ENCODE measurements at regions not wholly inside any gene's neighbourhood (a gene's known extent, or its start where the extent isn't known, plus 50 kb on each side); places are given as distances from the start of the nearest gene placed in this dataset.

DNA sequence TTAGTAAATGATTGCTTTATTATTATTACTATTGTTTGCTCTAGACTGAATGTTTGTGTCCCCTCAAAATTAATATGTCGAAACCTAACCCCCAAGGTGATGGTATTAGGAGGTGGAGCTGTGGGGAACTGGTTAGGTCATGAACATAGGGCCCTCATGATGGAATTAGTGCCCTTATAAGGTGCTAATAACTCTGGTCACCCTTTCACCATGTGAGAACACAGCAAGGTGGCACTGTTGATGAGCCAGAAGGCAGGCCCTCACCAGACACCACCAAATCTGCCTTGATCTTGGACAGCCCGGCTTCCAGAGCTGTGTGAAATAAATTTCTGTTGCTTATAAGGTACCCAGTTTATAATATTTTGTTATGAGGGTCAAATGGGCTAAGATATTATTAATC lies 95.8 kb downstream of the BDNF start:
- no peaks in the 10 kb centered on the region for H3K36me3 ChIP-seq (replicated peaks; ENCODE audit: control insufficient read depth, insufficient read depth, low read length)
- H3K4me3 ChIP-seq (ENCODE audit: insufficient read depth, low read depth, low read length) = no peak overlapping the region
- H3K27me3 ChIP-seq (ENCODE audit: control insufficient read depth, insufficient read depth, low read length) = no peaks in the 10 kb centered on the region
- no peak for DNase-seq

DNA sequence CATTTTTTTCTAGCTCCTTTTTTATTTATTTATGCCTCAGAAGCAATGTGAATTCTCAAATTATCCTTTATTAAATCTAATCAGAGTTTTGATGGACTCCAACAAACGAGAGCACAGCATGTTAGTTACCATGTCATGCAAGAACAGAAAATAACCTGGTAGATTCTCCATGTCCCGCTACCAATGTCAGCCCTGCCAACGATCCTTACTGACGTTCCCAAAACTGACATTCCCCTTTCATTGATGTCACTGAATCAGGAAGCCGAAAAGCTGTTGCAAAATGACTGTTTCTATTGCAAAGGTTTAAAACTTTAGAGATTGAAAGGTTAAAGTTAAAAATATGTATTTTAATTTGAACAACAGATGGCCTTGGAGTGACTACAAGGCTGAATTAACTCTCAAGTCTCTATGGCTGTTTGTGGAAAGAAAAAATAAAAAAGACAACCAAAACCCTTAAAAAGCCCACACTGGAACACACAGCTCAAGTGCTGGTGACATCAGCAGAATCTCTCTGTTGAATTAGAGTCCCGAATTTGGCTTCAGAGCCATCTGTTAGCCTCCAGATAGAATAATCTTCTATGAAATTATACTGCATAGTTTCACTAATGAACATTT lies 96.8 kb downstream of the BDNF start:
- Histone ChIP-seq H3K27me3 (ENCODE audit: control insufficient read depth, insufficient read depth, low read length) (no peaks in the 10 kb centered on the region), H3K36me3 (replicated peaks; ENCODE audit: control insufficient read depth, insufficient read depth, low read length) (no peaks in the 10 kb centered on the region), H3K4me3 (ENCODE audit: insufficient read depth, low read depth, low read length) (no peak overlapping the region)
- no peak for DNase-seq

DNA sequence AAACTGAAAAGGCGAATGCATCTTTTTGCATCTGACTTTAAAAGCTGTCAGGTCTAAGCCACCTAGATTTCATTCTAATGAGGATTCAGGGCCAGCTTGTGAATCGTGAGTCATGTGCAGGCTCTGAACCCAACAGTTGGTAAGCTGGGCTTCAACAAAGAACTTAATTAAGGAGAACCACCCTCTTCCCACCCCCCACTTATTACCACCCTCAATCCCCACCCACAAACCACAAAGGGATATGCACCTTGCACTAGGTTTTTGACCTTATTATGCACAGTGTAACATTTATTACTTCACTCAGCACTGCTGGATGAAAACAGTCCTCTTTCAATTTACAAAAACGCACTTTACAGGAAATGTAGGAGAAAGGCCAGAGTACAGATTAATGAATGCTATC lies 94.1 kb upstream of the LIN7C start:
- Histone ChIP-seq H3K27me3 (ENCODE audit: control insufficient read depth, insufficient read depth, low read length) (no peaks in the 10 kb centered on the region), H3K4me3 (ENCODE audit: insufficient read depth, low read depth, low read length) (no peak overlapping the region), H3K36me3 (replicated peaks; ENCODE audit: control insufficient read depth, insufficient read depth, low read length) (no peaks in the 10 kb centered on the region)
- DNase-seq = no peak

DNA sequence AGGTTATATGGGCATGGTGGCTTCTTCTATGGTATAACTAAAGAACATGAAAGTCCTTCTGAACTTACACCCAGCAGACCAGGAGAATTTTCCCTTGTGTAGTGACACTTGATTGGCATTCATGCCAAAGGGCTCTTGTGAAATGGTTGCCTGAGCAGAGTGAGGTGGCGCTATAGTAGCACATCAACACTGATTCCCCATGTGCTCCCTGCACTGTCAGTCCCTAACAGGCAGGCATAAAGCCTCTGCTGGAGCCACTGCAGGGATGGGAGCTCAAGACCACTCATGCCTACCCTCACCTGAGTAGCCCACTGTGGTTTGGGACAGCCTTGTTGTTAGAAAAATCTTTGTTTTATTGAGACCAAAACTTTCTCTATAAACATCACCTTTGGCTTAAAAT lies 92.6 kb upstream of the LIN7C start:
- no peaks in the 10 kb centered on the region for H3K36me3 ChIP-seq (replicated peaks; ENCODE audit: control insufficient read depth, insufficient read depth, low read length)
- peak; percentile 1 for DNase-seq
- no peak overlapping the region for H3K4me3 ChIP-seq (ENCODE audit: insufficient read depth, low read depth, low read length)
- H3K27me3 ChIP-seq (ENCODE audit: control insufficient read depth, insufficient read depth, low read length) = no peaks in the 10 kb centered on the region

DNA sequence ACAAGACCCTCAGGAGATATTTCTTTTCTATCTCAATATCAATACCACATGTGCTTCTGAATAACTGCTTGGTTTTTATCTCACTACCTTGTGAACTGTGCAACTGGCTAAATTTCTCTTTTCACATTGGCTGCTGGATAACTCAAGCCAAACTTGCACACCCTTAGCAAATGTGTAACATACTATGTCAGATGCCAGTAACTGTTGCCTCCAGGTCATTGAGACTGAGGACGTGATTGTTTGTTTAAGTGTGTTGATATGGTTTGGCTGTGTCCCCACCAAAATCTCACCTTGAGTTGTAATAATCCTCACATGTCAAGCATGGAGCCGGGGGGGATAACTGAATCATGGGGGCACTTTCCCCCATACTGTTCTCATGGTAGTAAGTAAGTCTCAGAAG lies 90.2 kb upstream of the LIN7C start:
- no peaks in the 10 kb centered on the region for H3K36me3 ChIP-seq (replicated peaks; ENCODE audit: control insufficient read depth, insufficient read depth, low read length)
- DNase-seq = no peak
- H3K4me3 ChIP-seq (ENCODE audit: insufficient read depth, low read depth, low read length) = no peak overlapping the region
- no peaks in the 10 kb centered on the region for H3K27me3 ChIP-seq (ENCODE audit: control insufficient read depth, insufficient read depth, low read length)

DNA sequence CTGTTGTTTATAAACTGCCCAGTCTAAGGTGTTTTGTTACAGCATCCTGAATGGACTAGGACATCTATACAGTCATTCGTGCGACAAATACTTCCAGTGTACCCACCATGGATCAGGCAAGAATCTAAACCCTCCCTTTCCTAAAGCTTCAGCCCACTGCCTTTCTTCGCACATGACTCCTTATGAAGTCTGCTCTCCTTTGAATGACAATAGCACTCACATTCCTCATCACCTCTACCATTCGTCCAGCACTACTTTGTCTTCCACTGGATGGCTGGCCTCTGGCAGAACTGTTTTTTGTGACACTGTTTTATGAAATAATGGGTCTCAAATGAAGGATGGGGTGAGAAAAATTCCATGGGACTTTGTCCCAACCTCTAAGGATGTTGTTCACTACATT lies 89.8 kb upstream of the LIN7C start:
- Histone ChIP-seq H3K27me3 (ENCODE audit: control insufficient read depth, insufficient read depth, low read length) (no peaks in the 10 kb centered on the region), H3K4me3 (ENCODE audit: insufficient read depth, low read depth, low read length) (no peak overlapping the region), H3K36me3 (replicated peaks; ENCODE audit: control insufficient read depth, insufficient read depth, low read length) (no peaks in the 10 kb centered on the region)
- peak; percentile 2 for DNase-seq

DNA sequence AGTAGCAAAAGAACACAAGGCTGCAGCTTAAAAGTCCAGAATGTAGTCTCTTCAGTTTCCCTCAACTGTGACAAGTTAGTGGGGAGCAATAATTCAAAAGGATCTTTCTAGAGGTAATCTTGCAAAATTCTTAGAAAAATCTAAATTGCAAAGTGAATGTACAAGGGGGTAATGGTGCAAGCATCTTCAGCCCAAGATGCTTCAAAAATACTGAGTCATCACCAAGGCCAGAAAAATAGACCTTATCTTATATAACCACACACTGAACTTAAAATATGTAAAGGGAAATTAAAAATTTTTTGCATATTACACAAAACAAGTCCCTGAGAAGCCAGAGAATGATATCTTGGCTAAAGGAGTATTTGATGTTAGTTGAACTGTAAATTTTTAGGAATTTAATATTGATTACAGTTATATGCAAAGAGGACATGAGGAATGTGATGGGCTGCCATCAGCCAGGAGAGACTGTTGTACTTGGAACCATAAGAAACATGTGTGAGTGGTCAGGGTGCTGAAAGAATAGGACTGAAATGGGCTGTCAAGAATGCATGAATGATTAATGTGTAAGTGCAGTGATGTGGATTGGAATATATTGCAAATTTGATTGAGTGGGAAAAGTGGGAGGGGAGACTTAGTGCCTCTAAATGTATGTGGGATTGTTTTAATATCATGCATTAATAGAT lies 85.7 kb upstream of the LIN7C start:
- H3K4me3 ChIP-seq (ENCODE audit: insufficient read depth, low read depth, low read length) = no peak overlapping the region
- H3K27me3 ChIP-seq (ENCODE audit: control insufficient read depth, insufficient read depth, low read length) = no peaks in the 10 kb centered on the region
- no peak for DNase-seq
- no peaks in the 10 kb centered on the region for H3K36me3 ChIP-seq (replicated peaks; ENCODE audit: control insufficient read depth, insufficient read depth, low read length)

DNA sequence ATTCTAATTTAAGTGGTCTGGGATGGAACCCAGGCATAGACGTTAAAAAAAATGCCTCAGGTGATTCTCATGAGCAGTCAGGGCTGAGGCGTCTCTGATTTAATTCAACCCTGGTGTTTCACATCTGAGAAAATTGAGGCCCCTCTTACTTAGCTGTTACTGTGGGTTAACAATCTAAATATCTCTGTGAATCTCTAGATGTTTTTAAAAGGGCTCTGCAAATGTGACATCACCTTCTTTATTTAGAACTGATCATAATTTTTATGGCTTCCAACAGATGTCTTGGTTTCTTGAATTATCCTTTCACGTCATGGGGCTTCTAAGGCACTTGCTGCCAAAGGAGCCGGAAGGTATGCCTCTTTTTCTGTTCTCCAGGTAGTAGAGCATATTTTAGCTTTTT lies 76.1 kb upstream of the LIN7C start:
- H3K27me3 ChIP-seq (ENCODE audit: control insufficient read depth, insufficient read depth, low read length) = no peaks in the 10 kb centered on the region
- no peak overlapping the region for H3K4me3 ChIP-seq (ENCODE audit: insufficient read depth, low read depth, low read length)
- H3K36me3 ChIP-seq (replicated peaks; ENCODE audit: control insufficient read depth, insufficient read depth, low read length) = no peaks in the 10 kb centered on the region
- DNase-seq = no peak

DNA sequence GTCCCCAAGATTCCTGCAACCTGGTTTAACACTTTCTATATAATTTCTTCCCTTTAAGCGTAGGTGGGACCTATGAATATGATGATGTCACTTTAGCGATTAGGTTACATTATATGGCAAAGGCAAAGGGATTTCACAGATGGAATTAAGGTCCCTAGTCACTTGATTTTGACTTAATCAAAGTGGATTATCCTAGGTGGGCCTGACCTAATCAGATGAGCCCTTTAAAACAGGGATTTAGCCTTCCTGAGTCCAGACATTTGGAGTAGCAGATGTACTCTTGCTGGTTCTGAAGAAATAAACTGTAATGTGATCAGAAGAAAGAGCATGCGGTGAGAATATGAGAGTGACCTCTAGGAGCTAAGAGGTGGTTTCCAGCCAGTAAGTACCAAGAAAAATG lies 67.8 kb upstream of the LIN7C start:
- no peak for DNase-seq
- no peaks in the 10 kb centered on the region for H3K27me3 ChIP-seq (ENCODE audit: control insufficient read depth, insufficient read depth, low read length)
- no peaks in the 10 kb centered on the region for H3K36me3 ChIP-seq (replicated peaks; ENCODE audit: control insufficient read depth, insufficient read depth, low read length)

DNA sequence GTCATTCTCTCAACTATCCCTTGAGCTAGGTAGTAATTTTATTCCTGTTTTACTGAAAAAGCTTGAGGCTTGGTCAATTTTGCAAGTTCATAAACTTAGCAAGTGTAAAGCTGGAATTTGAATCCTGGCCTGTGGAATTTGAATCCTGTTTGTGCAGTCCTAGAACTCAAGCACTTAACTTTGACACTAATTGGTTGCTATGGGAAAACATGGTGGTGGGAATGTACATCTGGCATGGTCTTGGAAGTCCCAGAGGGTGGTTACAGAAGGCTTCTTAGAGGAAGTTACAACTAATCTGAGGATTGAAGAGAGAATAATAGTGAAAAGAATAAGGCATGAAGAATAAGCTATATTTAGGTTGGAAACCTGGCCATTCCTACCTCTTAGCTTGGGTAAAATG lies 66.5 kb upstream of the LIN7C start:
- Histone ChIP-seq H3K4me3 (ENCODE audit: insufficient read depth, low read depth, low read length) (no peak overlapping the region), H3K27me3 (ENCODE audit: control insufficient read depth, insufficient read depth, low read length) (no peaks in the 10 kb centered on the region), H3K36me3 (replicated peaks; ENCODE audit: control insufficient read depth, insufficient read depth, low read length) (no peaks in the 10 kb centered on the region)
- no peak for DNase-seq

More for the DNA sequence above, 67.8 kb upstream of the LIN7C start:
- H3K4me3 ChIP-seq (ENCODE audit: insufficient read depth, low read depth, low read length) = no peak overlapping the region

DNA sequence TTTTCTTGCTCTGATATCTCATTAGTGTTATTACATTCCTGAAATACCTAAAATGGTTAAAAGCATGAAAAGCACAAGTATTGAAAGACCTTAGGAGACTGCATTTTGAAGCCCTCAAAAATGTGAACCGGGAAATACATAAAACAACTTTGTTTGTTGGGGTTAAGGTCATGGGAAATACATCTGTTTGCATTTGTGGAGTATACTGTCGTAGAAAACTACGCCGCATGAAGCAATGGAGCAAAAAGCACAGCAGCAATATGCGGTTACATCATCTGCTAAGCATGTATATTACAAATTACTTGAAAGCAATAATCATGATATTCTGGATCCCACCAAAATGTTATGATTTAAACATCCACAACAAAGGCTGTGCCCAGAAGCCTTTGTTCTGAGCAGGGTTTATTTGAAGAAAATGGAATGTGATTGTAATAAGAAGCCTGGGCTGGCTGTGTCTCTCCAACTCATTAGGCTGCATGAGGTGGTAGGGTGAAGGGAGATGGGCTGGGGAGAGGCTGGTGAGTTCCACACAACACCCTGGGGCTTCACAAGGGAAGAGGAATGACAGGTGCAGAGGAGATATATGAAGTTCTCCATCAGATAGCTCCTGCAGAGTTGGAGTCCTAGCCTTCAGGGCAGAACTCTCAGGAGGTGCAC lies 64.7 kb upstream of the LIN7C start:
- H3K36me3 ChIP-seq (replicated peaks; ENCODE audit: control insufficient read depth, insufficient read depth, low read length) = no peaks in the 10 kb centered on the region
- no peaks in the 10 kb centered on the region for H3K27me3 ChIP-seq (ENCODE audit: control insufficient read depth, insufficient read depth, low read length)
- DNase-seq = peak; percentile 3
- H3K4me3 ChIP-seq (ENCODE audit: insufficient read depth, low read depth, low read length) = no peak overlapping the region

DNA sequence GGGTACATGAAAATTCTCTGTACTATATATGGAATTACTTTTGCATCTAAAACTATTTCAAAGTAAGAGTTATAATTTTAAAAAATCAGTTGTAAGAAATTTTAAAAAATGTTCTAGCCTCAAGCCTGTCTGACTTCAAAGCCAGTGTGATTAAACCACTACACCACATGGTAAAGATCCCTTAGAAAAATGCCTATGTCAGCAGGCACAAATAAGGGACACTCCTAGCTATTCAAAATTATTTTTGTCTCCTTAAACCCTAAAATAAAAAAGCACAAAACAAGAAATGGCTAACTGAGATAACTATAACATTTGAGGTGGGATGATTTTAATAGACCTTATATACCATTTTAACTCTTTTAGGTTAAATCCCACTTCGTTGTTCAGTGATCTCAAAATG lies 64.0 kb upstream of the LIN7C start:
- Histone ChIP-seq H3K27me3 (ENCODE audit: control insufficient read depth, insufficient read depth, low read length) (no peaks in the 10 kb centered on the region), H3K4me3 (ENCODE audit: insufficient read depth, low read depth, low read length) (no peak overlapping the region), H3K36me3 (replicated peaks; ENCODE audit: control insufficient read depth, insufficient read depth, low read length) (no peaks in the 10 kb centered on the region)
- DNase-seq = no peak

DNA sequence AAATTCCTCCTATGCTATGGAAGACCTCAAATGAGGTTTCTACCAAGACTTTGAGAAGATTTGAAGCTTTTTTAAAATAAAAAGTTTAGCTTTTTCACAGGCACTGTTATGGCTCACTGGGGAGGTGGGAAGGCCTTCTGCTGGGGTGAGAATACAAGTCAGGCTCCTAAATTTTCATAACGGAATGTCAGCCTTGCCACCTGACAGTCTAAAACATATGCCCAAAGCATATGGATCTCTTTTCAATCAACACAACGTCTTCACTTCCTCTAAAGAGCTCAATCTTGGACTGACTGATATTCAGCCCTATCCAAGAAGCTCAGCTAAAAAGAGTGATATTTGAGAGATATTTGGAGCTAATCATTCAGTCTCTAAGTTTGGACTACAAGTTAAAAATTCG lies 57.1 kb upstream of the LIN7C start:
- no peak for DNase-seq
- Histone ChIP-seq H3K36me3 (replicated peaks; ENCODE audit: control insufficient read depth, insufficient read depth, low read length) (no peaks in the 10 kb centered on the region), H3K4me3 (ENCODE audit: insufficient read depth, low read depth, low read length) (no peak overlapping the region), H3K27me3 (ENCODE audit: control insufficient read depth, insufficient read depth, low read length) (no peaks in the 10 kb centered on the region)

DNA sequence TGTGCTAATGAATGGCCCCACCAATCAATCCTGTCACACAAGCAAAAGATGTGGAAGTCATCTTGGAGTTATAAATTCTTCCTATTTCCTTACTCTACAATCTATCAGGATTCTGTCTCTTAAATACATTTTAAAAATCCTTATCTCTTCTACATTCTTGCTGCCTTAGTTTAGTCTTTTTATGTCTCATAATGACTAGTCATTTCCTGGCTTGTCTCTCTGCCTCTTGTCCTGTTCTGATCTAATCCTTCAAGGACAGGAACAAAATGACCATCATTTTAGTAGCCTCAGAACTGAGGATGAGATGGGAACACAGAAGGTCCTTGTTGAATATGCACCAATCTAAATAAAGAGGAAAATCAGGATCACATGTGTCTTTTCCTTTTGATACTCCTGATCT lies 56.6 kb upstream of the LIN7C start:
- Histone ChIP-seq H3K4me3 (ENCODE audit: insufficient read depth, low read depth, low read length) (no peak overlapping the region), H3K27me3 (ENCODE audit: control insufficient read depth, insufficient read depth, low read length) (no peaks in the 10 kb centered on the region), H3K36me3 (replicated peaks; ENCODE audit: control insufficient read depth, insufficient read depth, low read length) (no peaks in the 10 kb centered on the region)
- no peak for DNase-seq

DNA sequence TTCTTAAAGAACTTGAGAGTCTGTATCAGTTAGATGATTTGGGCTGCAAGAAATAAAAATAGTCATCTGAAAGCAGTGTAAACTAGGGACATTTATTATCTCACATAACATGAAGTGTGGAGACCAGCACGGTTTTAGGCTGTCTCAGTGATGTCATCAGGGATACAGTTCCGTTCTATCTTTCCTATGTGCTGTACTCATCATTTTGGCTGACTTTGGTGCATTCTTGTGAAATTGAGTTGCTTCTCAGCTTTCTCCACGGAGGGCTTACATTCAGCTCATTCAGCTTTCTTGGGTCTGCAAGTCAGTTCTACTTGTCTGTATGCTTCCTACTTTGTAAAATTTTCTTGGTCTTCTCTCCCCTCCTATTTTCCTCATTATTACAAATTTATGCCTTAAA lies 51.8 kb upstream of the LIN7C start:
- DNase-seq = no peak
- no peak overlapping the region for H3K4me3 ChIP-seq (ENCODE audit: insufficient read depth, low read depth, low read length)

More for the DNA sequence above, 51.8 kb upstream of the LIN7C start:
- H3K36me3 ChIP-seq (replicated peaks; ENCODE audit: control insufficient read depth, insufficient read depth, low read length) = no peaks in the 10 kb centered on the region
- no peaks in the 10 kb centered on the region for H3K27me3 ChIP-seq (ENCODE audit: control insufficient read depth, insufficient read depth, low read length)

Measured in H7 (cell line).